SK-N-SH (cell line): ENCODE measurements at regions not wholly inside any gene's neighbourhood (a gene's known extent, or its start where the extent isn't known, plus 50 kb on each side); places are given as distances from the start of the nearest gene placed in this dataset.

Experiments
- CTCF ChIA-PET: fragments of 300-600, 350-600 bp; formaldehyde crosslinking; extraction: SDS; loops from one replicate; lab custom pipeline; 2021; lab: Yijun Ruan, JAX
- POLR2A ChIA-PET: fragments of 350-600 bp; sonication (Branson Sonifier 250); formaldehyde crosslinking; extraction: SDS; loops from one replicate; lab custom pipeline; 2020; ENCODE audit warnings: antibody characterized with exemption, inconsistent platforms; lab: Yijun Ruan, JAX
- DNase-seq: peaks from one replicate; pipeline ENCODE4 v3.0.0; 2012
- H2AFZ ChIP-seq: fragments of 200-600 bp; sonication (generic); 2 replicates; pipeline ENCODE4 v1.8.1; 2016; ENCODE audit warnings: antibody characterized with exemption, mild to moderate bottlenecking, low read depth
- H3F3A ChIP-seq: fragments of 200-600 bp; sonication (generic); replicated peaks from 2 replicates; pipeline ENCODE3; 2016; ENCODE audit warnings: antibody characterized with exemption, mild to moderate bottlenecking; ENCODE audit not compliant: insufficient read depth
- H3K27ac ChIP-seq, 2 experiments: fragments of 200-500 bp in 1 of 2; fragments of 200-600 bp in 1 of 2; sonication (Bioruptor generic) in 1 of 2; sonication (generic), shearing (Covaris generic) in 1 of 2; 2 replicates each; pipeline versions ENCODE4 v1.5.1 to v1.6.1; 2014 to 2016; ENCODE audit warnings: low read depth in 2 of 2, inconsistent platforms in 1 of 2, low read length in 1 of 2, mild to moderate bottlenecking in 1 of 2, mixed read lengths in 1 of 2
- H3K27me3 ChIP-seq: fragments of 200-600 bp; sonication (generic), shearing (Covaris generic); 2 replicates; pipeline ENCODE4 v1.6.1; 2016; ENCODE audit warnings: mixed run types; ENCODE audit not compliant: insufficient read depth
- H3K36me3 ChIP-seq, 2 experiments: fragments of 200-500 bp in 1 of 2; fragments of 200-600 bp in 1 of 2; sonication (Bioruptor generic) in 1 of 2; sonication (generic) in 1 of 2; replicated peaks in 1 of 2; 2 replicates each; pipeline versions ENCODE3 to v1.5.1; 2014 to 2016; ENCODE audit warnings: low read length in 1 of 2, mild to moderate bottlenecking in 1 of 2; ENCODE audit not compliant: insufficient read depth in 2 of 2, control insufficient read depth in 1 of 2
- H3K4me1 ChIP-seq, 2 experiments: fragments of 200-500 bp in 1 of 2; fragments of 200-600 bp in 1 of 2; sonication (Bioruptor generic) in 1 of 2; sonication (generic), shearing (Covaris generic) in 1 of 2; 2 replicates each; pipeline versions ENCODE4 v1.5.1 to v1.6.1; 2014 to 2016; ENCODE audit warnings: low read depth in 1 of 2, low read length in 1 of 2, mixed run types in 1 of 2; ENCODE audit not compliant: insufficient read depth in 2 of 2, control insufficient read depth in 1 of 2
- H3K4me2 ChIP-seq: fragments of 200-600 bp; sonication (generic), shearing (Covaris generic); 2 replicates; pipeline ENCODE4 v1.6.1; 2017; ENCODE audit warnings: mixed run types
- H3K4me3 ChIP-seq, 2 experiments: fragments of 200-500 bp in 1 of 2; fragments of 200-600 bp in 1 of 2; sonication (Bioruptor generic) in 1 of 2; sonication (generic), shearing (Covaris generic) in 1 of 2; 2 replicates each; pipeline versions ENCODE4 v1.5.1 to v1.8.1; 2014 to 2016; ENCODE audit warnings: low read depth in 2 of 2, inconsistent platforms in 1 of 2, low read length in 1 of 2, mild to moderate bottlenecking in 1 of 2, mixed read lengths in 1 of 2, moderate library complexity in 1 of 2
- H3K79me2 ChIP-seq: fragments of 200-600 bp; sonication (generic); 2 replicates; pipeline ENCODE4 v1.8.1; 2017; ENCODE audit warnings: mild to moderate bottlenecking; ENCODE audit not compliant: insufficient read depth
- H3K9ac ChIP-seq: fragments of 200-600 bp; sonication (generic); 2 replicates; pipeline ENCODE4 v1.6.1; 2017; ENCODE audit warnings: mixed run types
- H3K9me2 ChIP-seq: fragments of 200-600 bp; sonication (generic); 2 replicates; pipeline ENCODE4 v1.6.1; 2017; ENCODE audit warnings: mixed run types
- H3K9me3 ChIP-seq: fragments of 200-600 bp; sonication (generic); 2 replicates; pipeline ENCODE4 v1.6.1; 2017; ENCODE audit warnings: mixed run types, mild to moderate bottlenecking, moderate library complexity
- H4K20me1 ChIP-seq: fragments of 200-600 bp; sonication (generic); 2 replicates; pipeline ENCODE4 v1.6.1; 2017; ENCODE audit warnings: mild to moderate bottlenecking, mixed run types; ENCODE audit not compliant: insufficient read depth
- CHD2 ChIP-seq: fragments of 150-350 bp; IDR thresholded peaks from 2 replicates; pipeline ENCODE4 v1.6.1; 2018; ENCODE audit warnings: low read length; ENCODE audit not compliant: partially characterized antibody
- ELF1 ChIP-seq: IDR thresholded peaks from 2 replicates; pipeline ENCODE4 v1.4.0; 2012
- GATA2 ChIP-seq: sonication (generic); formaldehyde crosslinking; IDR thresholded peaks from 2 replicates; pipeline ENCODE4 v1.5.0; 2020; ENCODE audit warnings: mild to moderate bottlenecking, missing genetic modification reagents
- MXI1 ChIP-seq: IDR thresholded peaks from 2 replicates; pipeline ENCODE4 v1.6.1; 2012; ENCODE audit warnings: mild to moderate bottlenecking, low read depth, low read length, improper control_type of control experiment
- RCOR1 ChIP-seq: fragments of 150-350 bp; IDR thresholded peaks from 2 replicates; pipeline ENCODE4 v1.6.1; 2017; ENCODE audit warnings: antibody characterized with exemption, low read length
- RFX5 ChIP-seq: IDR thresholded peaks from 2 replicates; pipeline ENCODE4 v1.6.1; 2012; ENCODE audit warnings: mild to moderate bottlenecking, improper control_type of control experiment, low read length
- RXRA ChIP-seq: IDR thresholded peaks from 2 replicates; pipeline ENCODE4 v1.4.0; 2012; ENCODE audit warnings: low read depth, mild to moderate bottlenecking, borderline replicate concordance
- TAF1 ChIP-seq: IDR thresholded peaks from 2 replicates; pipeline ENCODE4 v1.6.1; 2012; ENCODE audit warnings: low read depth, mild to moderate bottlenecking, low read length, moderate library complexity, borderline replicate concordance
- TEAD4 ChIP-seq: IDR thresholded peaks from 2 replicates; pipeline ENCODE4 v1.4.0; 2012; ENCODE audit warnings: mild to moderate bottlenecking, borderline replicate concordance; ENCODE audit not compliant: insufficient read depth
- USF1 ChIP-seq: IDR thresholded peaks from 2 replicates; pipeline ENCODE4 v1.4.0; 2012; ENCODE audit warnings: low read depth, borderline replicate concordance
- WGBS: methylation state at CpG from one replicate; pipeline ENCODE4 v1.1.6; 2017; ENCODE audit warnings: low lambda C conversion rate; 5-methylcytosine and 5-hydroxymethylcytosine counted together
- TF ChIP-seq, protein P1 (sequence below): fragments of 150-350 bp; IDR thresholded peaks from 2 replicates; pipeline ENCODE4 v1.6.1; 2017; ENCODE audit warnings: antibody characterized with exemption, low read length, low read depth, borderline replicate concordance
- TF ChIP-seq, protein P2 (sequence below): IDR thresholded peaks from 2 replicates; pipeline ENCODE4 v1.4.0; 2012; ENCODE audit warnings: low read depth, borderline replicate concordance
- TF ChIP-seq, protein P3 (sequence below): IDR thresholded peaks from 2 replicates; pipeline ENCODE4 v1.6.1; 2012; ENCODE audit warnings: mild to moderate bottlenecking, low read depth, low read length, moderate library complexity

DNA sequence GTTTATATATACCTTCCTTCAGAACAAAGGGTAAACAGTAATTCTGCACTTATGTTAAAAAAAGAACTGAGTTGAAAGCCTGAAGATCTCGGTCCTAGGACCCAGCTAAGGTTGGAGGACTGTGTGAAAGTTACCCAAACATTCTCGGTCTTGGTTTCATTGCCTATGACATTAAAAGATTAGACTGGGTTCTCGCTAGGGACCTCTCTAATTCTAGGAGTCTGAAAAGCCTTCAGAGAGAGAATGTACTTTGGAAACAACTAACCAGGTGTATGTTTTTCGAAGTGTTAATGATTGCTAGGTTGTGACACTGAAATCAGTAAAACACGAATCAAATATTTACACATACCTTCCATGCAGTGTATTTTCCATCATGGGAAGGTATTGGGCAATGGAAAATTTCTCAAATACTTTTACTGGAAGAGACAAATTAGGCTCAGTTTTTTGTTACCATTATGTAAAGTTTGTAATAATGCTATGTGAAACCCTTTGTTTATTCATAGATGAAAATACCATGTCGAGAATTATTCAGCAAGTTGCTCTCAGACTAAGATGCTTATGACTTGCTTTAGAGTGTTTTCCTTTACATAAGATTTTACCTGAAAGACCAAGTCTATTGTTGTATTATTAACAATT lies 113.7 kb upstream of the LOC128125822 start:
- Histone ChIP-seq H3K9ac (no peak overlapping the region), H3K4me1 (no peaks in the 10 kb centered on the region), H4K20me1 (no peaks in the 10 kb centered on the region), H3K9me3 (no peaks in the 10 kb centered on the region), H3K79me2 (no peaks in the 10 kb centered on the region), H3K36me3 (no peaks in the 10 kb centered on the region), H3K27me3 (no peaks in the 10 kb centered on the region), H3K4me2 (no peak overlapping the region), H3K27ac (no peak overlapping the region), H3K4me3 (no peak overlapping the region), H3K9me2 (no peaks in the 10 kb centered on the region), H3F3A (no peaks in the 10 kb centered on the region), H2AFZ (peak overlapping the region; percentile 27; the same call in 1 of the 2 replicates)
- ChIA-PET POLR2A (no interaction called here), CTCF (no interaction called here)
- DNase-seq = no peak
- WGBS = 22% methylated on average over 6 of the region's 6 CpGs
- TF ChIP-seq CHD2 = no peak
- TF ChIP-seq, protein P1, sequence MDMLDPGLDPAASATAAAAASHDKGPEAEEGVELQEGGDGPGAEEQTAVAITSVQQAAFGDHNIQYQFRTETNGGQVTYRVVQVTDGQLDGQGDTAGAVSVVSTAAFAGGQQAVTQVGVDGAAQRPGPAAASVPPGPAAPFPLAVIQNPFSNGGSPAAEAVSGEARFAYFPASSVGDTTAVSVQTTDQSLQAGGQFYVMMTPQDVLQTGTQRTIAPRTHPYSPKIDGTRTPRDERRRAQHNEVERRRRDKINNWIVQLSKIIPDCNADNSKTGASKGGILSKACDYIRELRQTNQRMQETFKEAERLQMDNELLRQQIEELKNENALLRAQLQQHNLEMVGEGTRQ = no peak
- TF ChIP-seq ELF1 = no peak
- TF ChIP-seq, protein P2, sequence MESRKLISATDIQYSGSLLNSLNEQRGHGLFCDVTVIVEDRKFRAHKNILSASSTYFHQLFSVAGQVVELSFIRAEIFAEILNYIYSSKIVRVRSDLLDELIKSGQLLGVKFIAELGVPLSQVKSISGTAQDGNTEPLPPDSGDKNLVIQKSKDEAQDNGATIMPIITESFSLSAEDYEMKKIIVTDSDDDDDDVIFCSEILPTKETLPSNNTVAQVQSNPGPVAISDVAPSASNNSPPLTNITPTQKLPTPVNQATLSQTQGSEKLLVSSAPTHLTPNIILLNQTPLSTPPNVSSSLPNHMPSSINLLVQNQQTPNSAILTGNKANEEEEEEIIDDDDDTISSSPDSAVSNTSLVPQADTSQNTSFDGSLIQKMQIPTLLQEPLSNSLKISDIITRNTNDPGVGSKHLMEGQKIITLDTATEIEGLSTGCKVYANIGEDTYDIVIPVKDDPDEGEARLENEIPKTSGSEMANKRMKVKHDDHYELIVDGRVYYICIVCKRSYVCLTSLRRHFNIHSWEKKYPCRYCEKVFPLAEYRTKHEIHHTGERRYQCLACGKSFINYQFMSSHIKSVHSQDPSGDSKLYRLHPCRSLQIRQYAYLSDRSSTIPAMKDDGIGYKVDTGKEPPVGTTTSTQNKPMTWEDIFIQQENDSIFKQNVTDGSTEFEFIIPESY = no peak
- no peak for TF ChIP-seq TAF1

GRCh38 chr6:63459814-63460213 lies 112.5 kb upstream of the LOC128125822 start:
- H4K20me1 ChIP-seq = no peaks in the 10 kb centered on the region
- H2AFZ ChIP-seq = no peak overlapping the region
- no peak overlapping the region for H3K9ac ChIP-seq
- no peak overlapping the region for H3K27ac ChIP-seq
- ChIA-PET CTCF (interaction anchor here (0.7 kb wide), 1 partner anchor 17 kb away, joined by 3 read pairs; no protein-coding TSS in a partner anchor), POLR2A (no interaction called here)
- H3K27me3 ChIP-seq = no peaks in the 10 kb centered on the region
- DNase-seq = no peak
- H3K4me3 ChIP-seq = no peak overlapping the region
- H3K36me3 ChIP-seq = no peaks in the 10 kb centered on the region
- no peaks in the 10 kb centered on the region for H3K4me1 ChIP-seq
- TF ChIP-seq, protein P1 = no peak
- no peak for TF ChIP-seq RXRA
- TF ChIP-seq RFX5 = no peak
- no peak for TF ChIP-seq RCOR1
- TF ChIP-seq, protein P3, sequence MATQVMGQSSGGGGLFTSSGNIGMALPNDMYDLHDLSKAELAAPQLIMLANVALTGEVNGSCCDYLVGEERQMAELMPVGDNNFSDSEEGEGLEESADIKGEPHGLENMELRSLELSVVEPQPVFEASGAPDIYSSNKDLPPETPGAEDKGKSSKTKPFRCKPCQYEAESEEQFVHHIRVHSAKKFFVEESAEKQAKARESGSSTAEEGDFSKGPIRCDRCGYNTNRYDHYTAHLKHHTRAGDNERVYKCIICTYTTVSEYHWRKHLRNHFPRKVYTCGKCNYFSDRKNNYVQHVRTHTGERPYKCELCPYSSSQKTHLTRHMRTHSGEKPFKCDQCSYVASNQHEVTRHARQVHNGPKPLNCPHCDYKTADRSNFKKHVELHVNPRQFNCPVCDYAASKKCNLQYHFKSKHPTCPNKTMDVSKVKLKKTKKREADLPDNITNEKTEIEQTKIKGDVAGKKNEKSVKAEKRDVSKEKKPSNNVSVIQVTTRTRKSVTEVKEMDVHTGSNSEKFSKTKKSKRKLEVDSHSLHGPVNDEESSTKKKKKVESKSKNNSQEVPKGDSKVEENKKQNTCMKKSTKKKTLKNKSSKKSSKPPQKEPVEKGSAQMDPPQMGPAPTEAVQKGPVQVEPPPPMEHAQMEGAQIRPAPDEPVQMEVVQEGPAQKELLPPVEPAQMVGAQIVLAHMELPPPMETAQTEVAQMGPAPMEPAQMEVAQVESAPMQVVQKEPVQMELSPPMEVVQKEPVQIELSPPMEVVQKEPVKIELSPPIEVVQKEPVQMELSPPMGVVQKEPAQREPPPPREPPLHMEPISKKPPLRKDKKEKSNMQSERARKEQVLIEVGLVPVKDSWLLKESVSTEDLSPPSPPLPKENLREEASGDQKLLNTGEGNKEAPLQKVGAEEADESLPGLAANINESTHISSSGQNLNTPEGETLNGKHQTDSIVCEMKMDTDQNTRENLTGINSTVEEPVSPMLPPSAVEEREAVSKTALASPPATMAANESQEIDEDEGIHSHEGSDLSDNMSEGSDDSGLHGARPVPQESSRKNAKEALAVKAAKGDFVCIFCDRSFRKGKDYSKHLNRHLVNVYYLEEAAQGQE = no peak
- no peak for TF ChIP-seq GATA2
- TF ChIP-seq USF1 = no peak
- no peak for TF ChIP-seq TEAD4
- no peak for TF ChIP-seq MXI1
- TF ChIP-seq, all 33 proteins: peak for 0
- no peaks in the 10 kb centered on the region for H3K9me2 ChIP-seq
- no peaks in the 10 kb centered on the region for H3F3A ChIP-seq
- no peak overlapping the region for H3K4me2 ChIP-seq
- H3K9me3 ChIP-seq = no peaks in the 10 kb centered on the region
- no peaks in the 10 kb centered on the region for H3K79me2 ChIP-seq
- WGBS = 33% methylated on average over 5 of the region's 5 CpGs
